ENCODE measurements at regions not wholly inside any gene's neighbourhood (a gene's known extent, or its start where the extent isn't known, plus 50 kb on each side); places are given as distances from the start of the nearest gene placed in this dataset.

DNA sequence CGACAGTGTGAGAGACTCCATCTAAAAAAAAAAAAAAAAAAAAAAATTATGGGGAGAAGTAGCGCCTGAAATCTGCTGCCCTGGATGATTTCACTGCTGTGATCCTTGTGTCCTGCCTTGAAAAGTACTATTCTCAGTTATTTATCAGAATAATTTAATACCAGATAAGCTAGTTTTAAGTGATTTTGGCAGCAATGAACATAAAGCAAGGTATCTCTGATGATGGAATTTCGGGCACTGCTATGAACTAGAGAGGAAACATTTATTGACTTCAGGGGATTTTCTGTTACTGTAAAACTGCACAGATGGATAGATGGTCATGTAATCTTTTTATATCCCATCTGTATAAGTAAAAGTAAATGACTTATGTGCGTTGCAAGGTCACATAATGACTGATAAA, 619.1 kb upstream of the ANKRD30A start:
- no peaks in the 10 kb centered on the region for H3K79me1 ChIP-seq (ENCODE audit: low read depth, low read length)
- H2AK5ac ChIP-seq (ENCODE audit: low read depth, low read length): no peak overlapping the region

DNA sequence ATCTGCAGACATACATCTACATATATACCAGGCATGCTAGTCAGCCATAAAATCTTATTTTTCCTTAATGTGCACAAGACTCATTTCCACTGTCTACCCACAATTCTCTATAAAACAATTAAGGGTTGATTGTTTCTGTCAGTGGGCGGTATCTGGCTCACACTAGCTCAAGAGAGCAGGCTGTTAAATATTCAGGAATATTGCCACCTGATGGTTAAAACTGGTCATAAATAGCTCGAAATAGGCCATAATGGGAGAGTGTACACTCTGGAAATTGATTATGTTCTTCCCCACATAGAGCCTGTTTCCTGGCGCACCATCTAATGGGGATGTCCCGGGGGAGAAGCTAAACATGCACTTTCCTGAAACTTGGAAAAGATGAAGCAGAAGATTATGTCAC, 620.6 kb upstream of the ANKRD30A start:
- no peak overlapping the region for H2AK5ac ChIP-seq (ENCODE audit: low read depth, low read length)
- no peak overlapping the region for H2BK12ac ChIP-seq (ENCODE audit: low read length)
- H3K9ac ChIP-seq (ENCODE audit: low read depth, low read length, poor library complexity): no peak overlapping the region
- H3K36me3 ChIP-seq (replicated peaks in 1 of 2; ENCODE audit: control insufficient read depth in 2 of 2, insufficient read depth in 2 of 2, low read length in 2 of 2): no peaks in the 10 kb centered on the region
- H2BK15ac ChIP-seq (ENCODE audit: low read length): no peak overlapping the region
- no peak overlapping the region for H3K18ac ChIP-seq (ENCODE audit: low read length)
- H3K14ac ChIP-seq (ENCODE audit: low read length): no peak overlapping the region
- no peak overlapping the region for H3K4me3 ChIP-seq (ENCODE audit: low read length in 2 of 2)
- H2BK5ac ChIP-seq (ENCODE audit: low read length): no peak overlapping the region
- no peak overlapping the region for H3K4ac ChIP-seq (ENCODE audit: low read length)
- H4K8ac ChIP-seq (ENCODE audit: low read depth, low read length): no peak overlapping the region
- no peak overlapping the region for H2BK120ac ChIP-seq (ENCODE audit: low read depth, low read length)
- no peak overlapping the region for H4K91ac ChIP-seq (ENCODE audit: low read depth, low read length, poor library complexity)
- DNase-seq (ENCODE audit: low spot score): no peak
- no peak overlapping the region for H3K23ac ChIP-seq (ENCODE audit: low read depth, low read length, poor library complexity)
- no CpG with 5 or more reads among the region's 4 CpGs for WGBS, 2 donors (ENCODE audit: extremely low coverage in 2 of 2, insufficient read length in 2 of 2, insufficient replicate concordance in 1 of 2)
- no peaks in the 10 kb centered on the region for H3K9me3 ChIP-seq (replicated peaks in 1 of 2; ENCODE audit: control insufficient read depth in 2 of 2, insufficient read depth in 1 of 2, low read depth in 1 of 2, low read length in 2 of 2)
- no peak overlapping the region for H3K27ac ChIP-seq (replicated peaks; ENCODE audit: low read length)
- no peaks in the 10 kb centered on the region for H3K4me1 ChIP-seq (ENCODE audit: control insufficient read depth in 2 of 2, insufficient read depth in 1 of 2, low read depth in 1 of 2, low read length in 2 of 2)
- no peaks in the 10 kb centered on the region for H3K79me1 ChIP-seq (ENCODE audit: low read depth, low read length)
- H3K27me3 ChIP-seq (ENCODE audit: control insufficient read depth in 3 of 3, insufficient read depth in 3 of 3, low read depth in 1 of 3, low read length in 3 of 3): no peaks in the 10 kb centered on the region
- H3K4me2 ChIP-seq (ENCODE audit: insufficient read depth, low read length, poor library complexity, severe bottlenecking): no peak overlapping the region
- H2AFZ ChIP-seq (ENCODE audit: low read length): no peak overlapping the region

More for the DNA sequence above, 619.1 kb upstream of the ANKRD30A start:
- H3K9ac ChIP-seq (ENCODE audit: low read depth, low read length, poor library complexity): no peak overlapping the region
- H2BK15ac ChIP-seq (ENCODE audit: low read length): no peak overlapping the region
- no peak overlapping the region for H2BK120ac ChIP-seq (ENCODE audit: low read depth, low read length)
- no peak overlapping the region for H2BK5ac ChIP-seq (ENCODE audit: low read length)
- WGBS, 2 donors (ENCODE audit: extremely low coverage in 2 of 2, insufficient read length in 2 of 2, insufficient replicate concordance in 1 of 2): no CpG with 5 or more reads among the region's 4 CpGs
- no peaks in the 10 kb centered on the region for H3K27me3 ChIP-seq (ENCODE audit: control insufficient read depth in 3 of 3, insufficient read depth in 3 of 3, low read depth in 1 of 3, low read length in 3 of 3)
- no peak overlapping the region for H3K23ac ChIP-seq (ENCODE audit: low read depth, low read length, poor library complexity)
- H3K27ac ChIP-seq (replicated peaks; ENCODE audit: low read length): no peak overlapping the region
- no peaks in the 10 kb centered on the region for H3K4me1 ChIP-seq (ENCODE audit: control insufficient read depth in 2 of 2, insufficient read depth in 1 of 2, low read depth in 1 of 2, low read length in 2 of 2)
- no peak overlapping the region for H2AFZ ChIP-seq (ENCODE audit: low read length)
- H3K36me3 ChIP-seq (replicated peaks in 1 of 2; ENCODE audit: control insufficient read depth in 2 of 2, insufficient read depth in 2 of 2, low read length in 2 of 2): no peaks in the 10 kb centered on the region
- H2BK12ac ChIP-seq (ENCODE audit: low read length): no peak overlapping the region
- H3K4ac ChIP-seq (ENCODE audit: low read length): no peak overlapping the region
- no peak overlapping the region for H3K4me2 ChIP-seq (ENCODE audit: insufficient read depth, low read length, poor library complexity, severe bottlenecking)
- no peaks in the 10 kb centered on the region for H3K9me3 ChIP-seq (replicated peaks in 1 of 2; ENCODE audit: control insufficient read depth in 2 of 2, insufficient read depth in 1 of 2, low read depth in 1 of 2, low read length in 2 of 2)
- no peak overlapping the region for H3K18ac ChIP-seq (ENCODE audit: low read length)
- H4K8ac ChIP-seq (ENCODE audit: low read depth, low read length): no peak overlapping the region
- H3K14ac ChIP-seq (ENCODE audit: low read length): no peak overlapping the region
- no peak overlapping the region for H4K91ac ChIP-seq (ENCODE audit: low read depth, low read length, poor library complexity)
- no peak overlapping the region for H3K4me3 ChIP-seq (ENCODE audit: low read length in 2 of 2)
- no peak for DNase-seq (ENCODE audit: low spot score)

DNA sequence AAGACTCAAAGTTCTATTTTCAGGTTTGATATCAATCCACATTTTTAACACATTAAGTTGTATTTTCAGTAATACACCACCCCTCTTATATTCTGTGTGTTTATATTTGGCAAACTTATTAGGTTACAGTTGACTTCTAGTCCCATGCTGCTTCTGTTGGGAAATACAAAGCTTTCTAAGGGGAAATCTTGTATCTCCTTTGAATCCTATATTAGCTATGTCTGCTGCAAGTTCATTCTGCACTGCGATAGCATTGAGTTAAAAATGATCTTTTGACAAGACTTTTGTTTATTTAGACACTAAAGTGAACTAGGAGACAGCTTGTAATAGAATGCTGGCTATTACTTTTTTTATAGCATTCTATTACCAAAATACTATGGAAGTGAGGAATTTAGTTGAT, 625.1 kb upstream of the ANKRD30A start:
- H3K18ac ChIP-seq (ENCODE audit: low read length): no peak overlapping the region
- H4K8ac ChIP-seq (ENCODE audit: low read depth, low read length): no peak overlapping the region
- H2AFZ ChIP-seq (ENCODE audit: low read length): no peak overlapping the region
- no peak overlapping the region for H3K9ac ChIP-seq (ENCODE audit: low read depth, low read length, poor library complexity)
- no peaks in the 10 kb centered on the region for H3K4me1 ChIP-seq (ENCODE audit: control insufficient read depth in 2 of 2, insufficient read depth in 1 of 2, low read depth in 1 of 2, low read length in 2 of 2)
- H2BK5ac ChIP-seq (ENCODE audit: low read length): no peak overlapping the region
- no peak overlapping the region for H3K23ac ChIP-seq (ENCODE audit: low read depth, low read length, poor library complexity)
- DNase-seq (ENCODE audit: low spot score): no peak
- H2AK5ac ChIP-seq (ENCODE audit: low read depth, low read length): no peak overlapping the region
- WGBS, 2 donors (ENCODE audit: extremely low coverage in 2 of 2, insufficient read length in 2 of 2, insufficient replicate concordance in 1 of 2): no CpG with 5 or more reads among the region's 1 CpG
- H3K4me2 ChIP-seq (ENCODE audit: insufficient read depth, low read length, poor library complexity, severe bottlenecking): no peak overlapping the region
- H3K27me3 ChIP-seq (ENCODE audit: control insufficient read depth in 3 of 3, insufficient read depth in 3 of 3, low read depth in 1 of 3, low read length in 3 of 3): no peaks in the 10 kb centered on the region
- no peak overlapping the region for H4K91ac ChIP-seq (ENCODE audit: low read depth, low read length, poor library complexity)
- H3K9me3 ChIP-seq (replicated peaks in 1 of 2; ENCODE audit: control insufficient read depth in 2 of 2, insufficient read depth in 1 of 2, low read depth in 1 of 2, low read length in 2 of 2): no peaks in the 10 kb centered on the region
- H3K14ac ChIP-seq (ENCODE audit: low read length): no peak overlapping the region
- no peak overlapping the region for H2BK15ac ChIP-seq (ENCODE audit: low read length)
- H2BK12ac ChIP-seq (ENCODE audit: low read length): no peak overlapping the region
- H3K27ac ChIP-seq (replicated peaks; ENCODE audit: low read length): no peak overlapping the region
- H3K4me3 ChIP-seq (ENCODE audit: low read length in 2 of 2): no peak overlapping the region
- H3K79me1 ChIP-seq (ENCODE audit: low read depth, low read length): no peaks in the 10 kb centered on the region
- no peak overlapping the region for H2BK120ac ChIP-seq (ENCODE audit: low read depth, low read length)
- H3K36me3 ChIP-seq (replicated peaks in 1 of 2; ENCODE audit: control insufficient read depth in 2 of 2, insufficient read depth in 2 of 2, low read length in 2 of 2): no peaks in the 10 kb centered on the region
- no peak overlapping the region for H3K4ac ChIP-seq (ENCODE audit: low read length)

DNA sequence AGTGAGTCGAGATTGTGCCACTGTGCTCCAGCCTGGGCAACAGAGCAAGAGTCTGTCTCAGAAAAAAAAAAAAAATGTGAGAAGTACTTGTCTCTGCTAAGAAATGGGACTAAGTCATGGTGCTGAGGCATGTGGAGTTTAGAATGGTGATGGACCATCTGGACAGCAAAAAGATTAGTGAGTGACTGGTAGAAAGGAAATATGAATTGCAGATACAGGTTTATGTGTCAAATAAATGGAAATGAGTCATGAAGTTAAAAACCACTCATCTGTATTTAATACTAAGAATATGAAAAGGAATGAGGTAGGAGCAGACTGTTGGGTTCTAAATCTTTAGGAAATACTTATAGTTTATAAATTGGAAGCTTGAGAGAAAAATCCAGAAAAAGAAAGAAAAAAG, 625.7 kb upstream of the ANKRD30A start:
- H3K4me3 ChIP-seq (ENCODE audit: low read length in 2 of 2): no peak overlapping the region
- H3K36me3 ChIP-seq (replicated peaks in 1 of 2; ENCODE audit: control insufficient read depth in 2 of 2, insufficient read depth in 2 of 2, low read length in 2 of 2): no peaks in the 10 kb centered on the region
- H3K4me2 ChIP-seq (ENCODE audit: insufficient read depth, low read length, poor library complexity, severe bottlenecking): no peak overlapping the region
- H2BK120ac ChIP-seq (ENCODE audit: low read depth, low read length): no peak overlapping the region
- no peaks in the 10 kb centered on the region for H3K27me3 ChIP-seq (ENCODE audit: control insufficient read depth in 3 of 3, insufficient read depth in 3 of 3, low read depth in 1 of 3, low read length in 3 of 3)
- no peak overlapping the region for H2BK5ac ChIP-seq (ENCODE audit: low read length)
- no peak overlapping the region for H2BK12ac ChIP-seq (ENCODE audit: low read length)
- no peak overlapping the region for H3K4ac ChIP-seq (ENCODE audit: low read length)
- no peak overlapping the region for H2AK5ac ChIP-seq (ENCODE audit: low read depth, low read length)
- H3K9me3 ChIP-seq (replicated peaks in 1 of 2; ENCODE audit: control insufficient read depth in 2 of 2, insufficient read depth in 1 of 2, low read depth in 1 of 2, low read length in 2 of 2): no peaks in the 10 kb centered on the region
- no peak overlapping the region for H4K8ac ChIP-seq (ENCODE audit: low read depth, low read length)
- no peak for DNase-seq (ENCODE audit: low spot score)
- H4K91ac ChIP-seq (ENCODE audit: low read depth, low read length, poor library complexity): no peak overlapping the region
- no peak overlapping the region for H2AFZ ChIP-seq (ENCODE audit: low read length)
- no peak overlapping the region for H3K27ac ChIP-seq (replicated peaks; ENCODE audit: low read length)
- no peaks in the 10 kb centered on the region for H3K4me1 ChIP-seq (ENCODE audit: control insufficient read depth in 2 of 2, insufficient read depth in 1 of 2, low read depth in 1 of 2, low read length in 2 of 2)
- no peak overlapping the region for H2BK15ac ChIP-seq (ENCODE audit: low read length)
- no peak overlapping the region for H3K9ac ChIP-seq (ENCODE audit: low read depth, low read length, poor library complexity)
- H3K79me1 ChIP-seq (ENCODE audit: low read depth, low read length): no peaks in the 10 kb centered on the region
- H3K14ac ChIP-seq (ENCODE audit: low read length): no peak overlapping the region
- no peak overlapping the region for H3K18ac ChIP-seq (ENCODE audit: low read length)
- no peak overlapping the region for H3K23ac ChIP-seq (ENCODE audit: low read depth, low read length, poor library complexity)
- WGBS, 2 donors (ENCODE audit: extremely low coverage in 2 of 2, insufficient read length in 2 of 2, insufficient replicate concordance in 1 of 2): no CpG with 5 or more reads among the region's 1 CpG

Data from neuronal stem cell (in vitro differentiated cells).